HG02610 (cell line): ENCODE measurements at regions not wholly inside any gene's neighbourhood (a gene's known extent, or its start where the extent isn't known, plus 50 kb on each side); places are given as distances from the start of the nearest gene placed in this dataset.

ENCODE experiments used
- ATAC-seq: cut with Tn5 transposase; IDR thresholded peaks from one replicate; pipeline ENCODE4 v1.9.1; 2021; ENCODE audit warnings: mild to moderate bottlenecking, moderate library complexity; ENCODE audit not compliant: unreplicated experiment

DNA sequence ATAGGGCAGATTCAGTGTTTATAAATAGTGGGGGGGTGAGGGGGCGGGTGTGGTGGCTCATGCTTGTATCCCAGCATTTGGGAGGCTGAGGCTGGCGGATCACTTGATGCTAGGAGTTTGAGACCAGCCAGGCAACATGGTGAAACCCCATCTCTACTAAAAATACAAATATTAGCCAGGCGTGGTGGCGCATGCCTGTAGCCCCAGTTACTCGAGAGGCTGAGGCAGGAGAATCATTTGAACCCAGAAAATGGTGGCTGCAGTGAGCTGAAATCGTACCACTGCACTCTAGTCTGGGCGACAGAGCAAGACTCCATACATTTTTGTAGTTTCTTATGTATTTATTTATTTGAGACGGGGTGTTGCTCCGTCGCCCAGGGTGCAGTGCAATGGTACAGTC lies 109.0 kb upstream of the ZNF217 start:
- ATAC-seq: no peak

DNA sequence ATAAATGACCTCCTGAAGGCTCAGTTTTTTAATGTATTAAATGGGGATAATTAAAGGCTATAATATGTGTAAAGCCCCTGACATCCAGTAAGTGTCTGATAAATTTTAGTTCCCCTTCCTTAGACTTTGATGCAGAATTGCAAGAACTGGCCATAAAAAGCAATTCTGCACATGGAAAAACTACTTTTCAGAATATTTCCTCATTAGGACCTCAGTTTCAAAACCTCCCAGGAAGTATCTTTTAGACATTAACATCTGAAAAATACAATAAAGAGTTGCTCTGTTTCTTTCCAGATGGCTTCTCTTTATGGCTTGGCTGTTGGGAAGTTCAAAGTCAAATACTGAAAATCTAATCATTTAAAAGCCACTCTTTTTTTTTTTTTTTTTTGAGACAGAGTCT lies 106.3 kb upstream of the ZNF217 start:
- ATAC-seq: no peak

DNA sequence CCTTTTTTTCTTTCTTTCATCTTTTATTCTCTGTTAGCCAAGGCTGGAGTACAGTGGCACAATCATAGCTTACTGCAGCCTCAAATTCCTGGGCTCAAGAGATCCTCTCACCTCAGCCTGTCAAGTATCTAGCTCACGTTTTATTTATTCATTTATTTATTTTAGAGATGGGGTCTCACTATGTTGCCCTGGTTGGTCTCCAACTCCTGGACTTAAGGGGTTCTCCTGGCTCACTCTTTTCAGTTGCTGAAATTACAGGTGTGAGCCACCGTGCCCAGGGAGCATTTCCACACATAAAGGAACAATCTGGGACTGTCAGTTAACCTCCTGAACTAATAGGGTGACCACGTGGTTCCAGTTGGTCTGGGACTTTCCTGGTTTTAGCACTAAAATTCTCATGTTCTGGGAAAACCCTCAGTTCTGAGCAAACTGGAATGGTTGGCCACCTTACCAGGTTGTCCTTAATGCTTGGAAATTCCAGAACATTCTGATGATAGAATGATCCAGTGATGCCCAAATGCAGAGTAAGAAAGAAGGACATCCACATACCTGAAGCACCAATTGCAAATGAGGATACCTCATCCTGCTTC lies 105.5 kb upstream of the ZNF217 start:
- ATAC-seq: no peak

DNA sequence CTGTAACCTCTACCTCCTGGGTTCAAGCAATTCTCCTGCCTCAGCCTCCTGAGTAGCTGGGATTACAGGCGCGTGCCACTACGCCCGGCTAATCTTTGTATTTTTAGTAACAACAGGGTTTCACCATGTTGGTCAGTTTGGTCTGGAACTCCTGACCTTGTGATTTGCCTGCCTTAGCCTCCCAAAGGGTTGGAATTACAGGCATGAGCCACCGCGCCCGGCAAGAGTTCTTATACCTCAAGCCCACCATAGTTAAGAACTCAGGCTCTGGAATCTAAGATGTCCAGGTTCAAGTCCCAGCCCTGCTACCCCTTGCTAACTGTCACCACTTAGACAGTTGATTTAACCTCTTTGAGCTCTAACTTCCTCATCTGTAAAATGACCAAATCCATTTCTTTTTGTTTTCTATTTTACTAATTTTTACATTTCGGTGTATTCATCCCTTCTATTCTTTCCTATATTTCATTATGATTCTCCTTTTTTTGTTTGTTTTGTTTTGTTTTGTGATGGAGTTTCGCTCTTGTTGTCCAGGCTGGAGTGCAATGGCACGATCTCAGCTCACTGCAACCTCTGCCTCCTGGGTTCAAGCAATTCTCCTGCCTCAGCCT lies 104.8 kb upstream of the ZNF217 start:
- no peak for ATAC-seq

- ATAC-seq: no peak
These were observed 102.3 kb upstream of the ZNF217 start for GRCh38 chr20:53695797-53696527.

- ATAC-seq: no peak
These were observed 99.7 kb upstream of the ZNF217 start for GRCh38 chr20:53693262-53693871.

GRCh38 chr20:53692465-53693067 lies 98.9 kb upstream of the ZNF217 start:
- no peak for ATAC-seq

GRCh38 chr20:53691811-53692192 lies 98.2 kb upstream of the ZNF217 start:
- ATAC-seq: no peak

- ATAC-seq: no peak
These were observed 97.6 kb upstream of the ZNF217 start for GRCh38 chr20:53691060-53691810.

GRCh38 chr20:53688085-53688484 lies 94.4 kb upstream of the ZNF217 start:
- no peak for ATAC-seq

GRCh38 chr20:53685070-53685595 lies 91.5 kb upstream of the ZNF217 start:
- no peak for ATAC-seq

DNA sequence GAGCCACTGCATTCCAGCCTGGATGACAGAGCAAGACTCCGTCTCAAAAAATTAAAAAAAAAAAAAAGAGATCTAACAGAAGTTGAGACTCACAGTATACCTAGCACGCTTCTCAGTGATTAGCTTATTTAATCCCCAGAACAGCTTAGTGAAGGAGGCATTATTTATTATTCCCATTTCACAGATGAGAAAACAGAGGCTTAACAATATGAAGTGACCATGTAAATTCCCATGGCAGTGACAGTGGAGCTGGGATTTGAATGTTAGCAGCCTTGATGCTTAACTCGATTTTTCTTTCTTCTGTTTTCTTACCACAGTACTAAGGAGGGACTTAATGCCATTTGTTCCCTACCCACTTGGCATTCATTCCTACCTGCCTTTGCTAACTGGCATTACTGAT lies 89.9 kb upstream of the ZNF217 start:
- ATAC-seq: no peak

DNA sequence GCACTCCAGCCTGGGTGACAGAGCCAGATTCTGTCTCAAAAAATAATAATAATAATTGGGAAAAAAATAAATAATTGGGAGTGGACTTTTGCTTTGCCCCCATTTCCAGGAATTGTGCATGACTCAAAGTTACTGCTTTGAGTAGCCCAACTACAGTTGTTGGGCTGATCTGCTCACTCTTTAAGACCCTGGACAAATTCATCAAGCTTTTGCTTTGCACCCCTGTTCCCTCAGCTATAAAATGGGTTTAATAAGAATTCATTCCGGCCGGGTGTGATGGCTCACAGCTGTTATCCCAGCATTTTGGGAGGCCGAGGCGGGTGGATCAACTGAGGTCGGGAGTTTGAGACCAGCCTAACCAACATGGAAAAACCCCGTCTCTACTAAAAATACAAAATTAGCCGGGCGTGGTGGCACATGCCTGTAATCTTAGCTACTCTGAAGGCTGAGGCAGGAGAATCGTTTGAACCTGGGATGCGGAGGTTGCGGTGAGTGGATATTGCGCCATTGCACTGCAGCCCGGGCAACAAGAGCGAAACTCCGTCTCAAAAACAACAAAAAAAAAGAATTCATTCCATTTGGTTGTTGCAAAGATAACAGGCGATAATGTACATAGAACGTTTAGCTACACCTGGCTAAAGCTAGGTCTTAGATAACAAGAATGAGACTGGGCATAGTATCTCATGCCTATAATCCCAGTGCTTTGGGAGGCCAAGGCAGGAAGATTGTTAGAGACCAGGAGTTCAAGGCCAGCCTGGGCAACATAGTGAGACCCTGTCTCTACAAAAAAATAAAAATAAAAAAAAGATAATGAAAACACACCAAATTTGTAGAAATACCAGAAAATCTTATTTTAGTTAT lies 87.9 kb upstream of the ZNF217 start:
- no peak for ATAC-seq

DNA sequence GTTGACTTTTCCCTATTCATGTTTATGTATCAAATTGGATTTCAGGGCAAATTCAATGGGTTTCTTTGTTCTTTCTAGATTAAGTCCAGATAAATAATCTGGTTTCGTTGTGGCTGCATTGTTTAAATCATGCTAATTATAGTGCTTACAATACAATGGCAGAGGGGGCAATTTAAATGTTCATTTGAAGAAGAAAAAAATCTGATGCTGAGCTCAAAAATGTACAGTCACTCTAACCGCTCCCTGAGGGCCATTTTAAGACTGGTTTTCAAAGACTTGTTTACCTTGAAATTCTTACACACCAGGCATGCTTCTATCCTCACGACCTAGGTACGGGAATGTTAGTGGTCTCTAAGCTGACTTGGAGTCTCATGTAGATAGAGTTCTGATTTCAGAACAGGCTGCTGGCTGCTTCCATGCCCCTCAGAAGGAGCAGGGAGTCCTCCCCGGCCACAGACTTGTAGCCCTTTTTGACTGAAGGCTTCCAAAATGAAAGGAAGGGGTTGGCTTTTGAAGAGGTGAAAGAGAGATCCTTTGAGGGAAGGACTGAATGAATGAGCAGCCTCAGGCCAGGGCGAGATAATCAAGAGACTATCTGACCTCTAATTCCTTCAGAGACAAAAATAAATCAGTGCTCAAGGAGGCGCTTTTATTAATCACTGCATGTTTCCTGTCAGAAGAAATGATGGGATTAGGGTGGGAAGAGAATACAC lies 86.1 kb upstream of the ZNF217 start:
- no peak for ATAC-seq

DNA sequence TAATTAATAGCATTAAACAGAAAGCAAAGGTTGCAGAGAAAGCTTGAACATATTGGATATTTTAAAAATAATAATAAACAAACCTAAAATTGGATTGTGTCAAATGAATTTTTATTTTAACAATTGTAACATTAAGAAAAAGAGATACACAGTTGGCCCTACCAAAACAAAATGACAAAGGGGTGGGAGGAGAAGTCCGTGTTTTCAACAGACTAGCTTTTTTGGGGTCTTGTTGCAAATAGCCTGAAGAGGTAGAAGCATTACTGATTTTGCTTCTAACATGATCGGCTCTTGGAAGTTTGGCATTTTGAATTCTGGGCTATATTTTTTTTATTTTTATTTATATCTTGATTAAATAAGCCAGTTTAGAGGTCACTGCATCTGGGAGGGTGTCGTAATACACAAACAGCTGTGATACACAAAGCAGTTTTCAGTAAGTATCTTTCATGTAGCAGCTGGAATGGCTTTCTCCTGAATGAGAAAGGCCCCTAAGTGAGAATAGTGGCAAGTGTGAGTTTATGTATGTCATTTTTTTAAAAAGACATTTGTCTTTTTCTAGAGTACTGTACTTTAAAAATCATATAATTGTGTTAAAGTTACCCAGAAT lies 85.5 kb upstream of the ZNF217 start:
- ATAC-seq: no peak

DNA sequence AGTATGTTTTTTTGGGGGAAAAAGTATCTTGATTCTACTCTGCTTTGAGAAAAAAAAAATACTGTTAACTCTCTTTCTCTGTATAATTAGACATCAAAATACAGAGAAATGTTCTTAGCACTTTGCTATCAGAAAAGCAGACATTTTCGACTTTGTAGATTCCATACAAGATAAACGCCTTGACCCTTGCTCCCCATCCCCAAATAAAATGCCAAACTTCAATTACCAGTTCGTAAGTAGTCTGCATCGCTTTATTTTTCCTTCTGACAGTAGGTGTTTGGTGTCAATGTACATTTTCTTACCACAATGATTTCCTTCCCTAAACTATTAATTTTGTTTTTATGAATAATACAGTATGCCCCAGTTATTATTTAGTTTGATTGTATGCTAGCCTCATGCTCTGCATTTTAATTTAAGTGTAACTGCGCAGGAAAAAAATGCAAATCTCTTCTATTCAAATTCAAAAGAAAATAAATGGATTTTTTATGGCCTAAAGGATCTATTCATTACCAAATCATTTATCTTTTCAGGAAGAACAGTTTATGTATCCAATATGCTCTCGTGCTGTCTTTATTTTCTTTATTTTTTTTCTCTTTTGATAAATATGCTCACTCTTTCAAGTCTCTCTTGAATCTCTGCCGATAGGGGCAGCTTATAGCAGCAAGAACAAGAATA lies 84.8 kb upstream of the ZNF217 start:
- ATAC-seq: no peak

DNA sequence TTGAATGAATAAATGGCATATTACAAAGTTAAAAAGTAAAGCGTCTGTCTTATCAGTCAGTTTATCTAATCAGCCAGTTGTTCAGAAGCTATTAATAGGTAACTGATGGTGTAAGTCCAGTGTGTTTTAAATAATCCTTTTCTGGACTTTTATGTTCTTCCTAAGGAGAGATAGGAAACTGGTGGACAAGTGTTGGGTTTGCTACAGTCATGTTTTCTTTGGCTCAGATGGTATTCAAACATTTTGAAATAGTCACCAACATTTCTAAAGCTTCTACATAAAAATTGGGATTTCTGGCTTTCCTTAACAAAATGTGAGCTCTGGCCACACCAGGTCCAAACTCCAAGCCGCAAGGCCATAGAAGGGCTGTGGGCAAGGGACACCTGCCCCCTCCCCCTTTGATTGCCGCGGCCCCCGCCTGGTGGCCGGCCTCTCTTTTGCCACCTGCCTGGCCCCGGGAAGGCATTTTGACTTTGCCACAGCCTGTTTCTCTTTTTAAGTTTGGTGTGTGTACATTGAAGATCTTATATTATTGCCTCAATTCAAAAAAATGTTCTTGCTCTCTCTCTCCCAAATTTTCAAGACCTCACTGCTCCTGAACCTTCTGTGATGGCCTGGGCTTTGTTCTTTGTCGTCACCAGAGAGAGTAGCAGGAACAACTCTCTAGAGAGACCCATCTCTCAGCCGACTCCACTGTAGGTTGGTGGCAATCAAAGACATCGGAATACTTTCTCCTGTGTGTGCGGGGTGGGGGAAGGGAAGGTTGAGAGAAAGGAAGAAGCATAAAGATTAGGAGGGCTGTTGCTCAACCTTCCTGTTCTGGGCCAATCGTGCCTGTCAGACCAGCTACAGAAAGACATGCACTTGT lies 84.0 kb upstream of the ZNF217 start:
- ATAC-seq: no peak
